ENCODE measurements at regions not wholly inside any gene's neighbourhood (a gene's known extent, or its start where the extent isn't known, plus 50 kb on each side); places are given as distances from the start of the nearest gene placed in this dataset.
A peak's percentile ranks its signal among the peaks of the same experiment; 100 is the strongest.

- no peak for TF ChIP-seq CTCF (IDR thresholded peaks at IDR 0.05; ENCODE audit: control extremely low read depth, extremely low read depth, low read depth, missing control alignments)
- ChIA-PET CTCF (no interaction called here), POLR2A (no interaction called here)
- DNase-seq (ENCODE audit: extremely low spot score) = no peak
Measured at GRCh38 chr3:40715551-40715950, 190.8 kb downstream of the ZNF621 start.

- ChIA-PET POLR2A (interaction anchor here (1.1 kb wide), 1 partner anchor 9 kb away, joined by 3 read pairs; no protein-coding TSS in a partner anchor), CTCF (interaction anchor here (1.1 to 1.6 kb wide), 2 partner anchors 9 to 47 kb away, joined by 3 to 4 read pairs; no protein-coding TSS in a partner anchor)
- DNase-seq (ENCODE audit: extremely low spot score) = no peak
- TF ChIP-seq CTCF (IDR thresholded peaks at IDR 0.05; ENCODE audit: control extremely low read depth, extremely low read depth, low read depth, missing control alignments) = no peak
Measured at GRCh38 chr3:40717471-40717870, 192.7 kb downstream of the ZNF621 start.

GRCh38 chr3:40718209-40718608 lies 193.4 kb downstream of the ZNF621 start:
- no peak for TF ChIP-seq CTCF (IDR thresholded peaks at IDR 0.05; ENCODE audit: control extremely low read depth, extremely low read depth, low read depth, missing control alignments)
- ChIA-PET POLR2A (interaction anchor here (1.1 kb wide), 1 partner anchor 9 kb away, joined by 3 read pairs; no protein-coding TSS in a partner anchor), CTCF (interaction anchor here (1.0 to 1.6 kb wide), 3 partner anchors 8 to 46 kb away, joined by 3 to 4 read pairs (median 3); no protein-coding TSS in a partner anchor)
- no peak for DNase-seq (ENCODE audit: extremely low spot score)

GRCh38 chr3:40718681-40719080 lies 193.9 kb downstream of the ZNF621 start:
- CTCF ChIA-PET = interaction anchor here (1.0 to 1.6 kb wide), 2 partner anchors 17 to 46 kb away, joined by 3 read pairs; no protein-coding TSS in a partner anchor
- POLR2A ChIA-PET = no interaction called here
- DNase-seq (ENCODE audit: extremely low spot score) = peak; percentile 69
- TF ChIP-seq CTCF (IDR thresholded peaks at IDR 0.05; ENCODE audit: control extremely low read depth, extremely low read depth, low read depth, missing control alignments) = no peak

GRCh38 chr3:40719660-40720287 lies 195.0 kb downstream of the ZNF621 start:
- ChIA-PET CTCF (no interaction called here), POLR2A (no interaction called here)
- TF ChIP-seq CTCF (IDR thresholded peaks at IDR 0.05; ENCODE audit: control extremely low read depth, extremely low read depth, low read depth, missing control alignments) = no peak
- no peak for DNase-seq (ENCODE audit: extremely low spot score)

- no peak for DNase-seq (ENCODE audit: extremely low spot score)
- CTCF ChIA-PET = no interaction called here
- TF ChIP-seq CTCF (IDR thresholded peaks at IDR 0.05; ENCODE audit: control extremely low read depth, extremely low read depth, low read depth, missing control alignments) = no peak
- POLR2A ChIA-PET = no interaction called here
Measured at GRCh38 chr3:40720341-40720740, 195.6 kb downstream of the ZNF621 start.

All from GM10248 (cell line).